ENCODE measurements at regions not wholly inside any gene's neighbourhood (a gene's known extent, or its start where the extent isn't known, plus 50 kb on each side); places are given as distances from the start of the nearest gene placed in this dataset.

GRCh38 chr3:72489901-72490300 lies 358.3 kb downstream of the SHQ1 start:
- no peak for DNase-seq
- ATAC-seq, result no peak
- no peaks in the 10 kb centered on the region for H3K36me3 ChIP-seq
- intact Hi-C loops (cut with DNase I), result no loop called here
- H3K4me3 ChIP-seq, result no peak overlapping the region
- FAIRE-seq, result no peak
- no peaks in the 10 kb centered on the region for H3K27me3 ChIP-seq
- WGBS, 2 donors, result 80 to 91% methylated on average over 7 of the region's 7 CpGs
- H3K4me1 ChIP-seq, result no peaks in the 10 kb centered on the region
- H3K9me3 ChIP-seq, result no peaks in the 10 kb centered on the region
- no peak overlapping the region for H3K27ac ChIP-seq
- TF ChIP-seq, protein P1, sequence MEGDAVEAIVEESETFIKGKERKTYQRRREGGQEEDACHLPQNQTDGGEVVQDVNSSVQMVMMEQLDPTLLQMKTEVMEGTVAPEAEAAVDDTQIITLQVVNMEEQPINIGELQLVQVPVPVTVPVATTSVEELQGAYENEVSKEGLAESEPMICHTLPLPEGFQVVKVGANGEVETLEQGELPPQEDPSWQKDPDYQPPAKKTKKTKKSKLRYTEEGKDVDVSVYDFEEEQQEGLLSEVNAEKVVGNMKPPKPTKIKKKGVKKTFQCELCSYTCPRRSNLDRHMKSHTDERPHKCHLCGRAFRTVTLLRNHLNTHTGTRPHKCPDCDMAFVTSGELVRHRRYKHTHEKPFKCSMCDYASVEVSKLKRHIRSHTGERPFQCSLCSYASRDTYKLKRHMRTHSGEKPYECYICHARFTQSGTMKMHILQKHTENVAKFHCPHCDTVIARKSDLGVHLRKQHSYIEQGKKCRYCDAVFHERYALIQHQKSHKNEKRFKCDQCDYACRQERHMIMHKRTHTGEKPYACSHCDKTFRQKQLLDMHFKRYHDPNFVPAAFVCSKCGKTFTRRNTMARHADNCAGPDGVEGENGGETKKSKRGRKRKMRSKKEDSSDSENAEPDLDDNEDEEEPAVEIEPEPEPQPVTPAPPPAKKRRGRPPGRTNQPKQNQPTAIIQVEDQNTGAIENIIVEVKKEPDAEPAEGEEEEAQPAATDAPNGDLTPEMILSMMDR (IDR thresholded peaks at IDR 0.05), result no peak

DNA sequence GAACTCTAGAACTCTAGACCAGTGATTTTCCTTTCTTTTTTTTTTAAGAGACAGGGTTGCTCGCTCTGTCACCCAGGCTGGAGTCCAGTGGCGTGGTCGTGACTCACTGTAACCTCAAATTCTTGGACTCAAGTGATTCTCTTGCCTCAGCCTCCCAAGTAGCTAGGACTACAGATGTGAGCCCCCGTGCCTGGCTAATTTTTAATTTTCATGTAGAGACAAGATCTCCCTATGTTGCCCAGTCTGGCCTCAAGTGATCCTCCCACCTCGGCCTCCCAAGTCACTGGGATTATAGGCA lies 359.6 kb downstream of the SHQ1 start:
- ATAC-seq (no peak), DNase-seq (no peak), FAIRE-seq (no peak)
- WGBS, 2 donors, result 89 to 91% methylated on average over 5 of the region's 5 CpGs
- TF ChIP-seq, protein P1 (IDR thresholded peaks at IDR 0.05), result no peak
- no peak overlapping the region for H3K4me3 ChIP-seq
- intact Hi-C loops (cut with DNase I), result no loop called here
- H3K4me1 ChIP-seq, result no peaks in the 10 kb centered on the region
- no peaks in the 10 kb centered on the region for H3K27me3 ChIP-seq
- no peak overlapping the region for H3K27ac ChIP-seq
- no peaks in the 10 kb centered on the region for H3K36me3 ChIP-seq
- H3K9me3 ChIP-seq, result no peaks in the 10 kb centered on the region

GRCh38 chr3:72487946-72488737 lies 360.1 kb downstream of the SHQ1 start:
- no peaks in the 10 kb centered on the region for H3K36me3 ChIP-seq
- DNase-seq (no peak), ATAC-seq (no peak), FAIRE-seq (no peak)
- H3K27ac ChIP-seq, result no peak overlapping the region
- TF ChIP-seq, protein P1 (IDR thresholded peaks at IDR 0.05), result no peak
- no peaks in the 10 kb centered on the region for H3K27me3 ChIP-seq
- peaks cover 0 to 2% (median 0%) of the 10 kb centered on the region in 3 donors for H3K4me1 ChIP-seq
- WGBS, 2 donors, result 85 to 88% methylated on average over 9 of the region's 9 CpGs
- no peaks in the 10 kb centered on the region for H3K9me3 ChIP-seq
- intact Hi-C loops (cut with DNase I), result no loop called here
- H3K4me3 ChIP-seq, result no peak overlapping the region

DNA sequence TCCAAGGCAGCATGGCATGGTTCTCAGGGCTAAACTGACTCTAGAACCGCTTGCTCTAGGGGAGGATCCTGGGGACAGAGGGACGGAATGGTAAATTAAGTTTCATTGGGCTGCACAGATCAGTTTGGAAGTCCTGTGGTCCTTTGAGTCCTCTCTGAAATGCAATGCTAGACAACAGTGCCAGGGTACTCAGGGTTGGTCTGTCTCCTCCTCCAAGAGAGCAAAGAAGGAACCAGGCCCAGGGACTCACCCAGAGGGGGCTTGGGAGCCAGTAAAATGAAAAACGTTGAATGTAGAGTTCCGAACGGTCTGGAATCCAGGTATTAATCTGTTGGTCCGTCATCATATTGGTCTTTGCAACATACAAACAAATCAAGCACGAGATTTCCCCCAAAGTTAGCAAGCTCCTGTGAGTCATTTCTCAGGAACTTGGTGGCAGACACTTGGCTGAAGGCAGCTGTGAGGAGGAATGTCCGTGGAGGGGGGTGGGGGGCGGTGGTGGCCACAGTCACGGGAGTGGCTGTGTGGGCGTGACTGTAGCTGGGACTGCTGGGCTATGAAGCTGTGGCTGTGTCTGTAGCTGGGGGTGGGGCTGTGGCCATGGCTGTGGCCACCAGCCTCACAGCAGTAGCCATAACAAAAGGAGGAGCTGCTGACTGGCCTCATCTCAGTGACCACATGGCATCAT lies 361.0 kb downstream of the SHQ1 start:
- H3K27ac ChIP-seq, result no peak overlapping the region
- 43 to 49% methylated on average over 11 of the region's 11 CpGs for WGBS, 2 donors
- H3K27me3 ChIP-seq, result no peaks in the 10 kb centered on the region
- no peak for FAIRE-seq
- intact Hi-C loops (cut with DNase I), result no loop called here
- peak; percentile 51 to 77 (median 60) for ATAC-seq
- H3K9me3 ChIP-seq, result no peaks in the 10 kb centered on the region
- no peak overlapping the region for H3K4me3 ChIP-seq
- H3K36me3 ChIP-seq, result no peaks in the 10 kb centered on the region
- DNase-seq, result peak in 5 of 6 donors; percentile 36 to 54 (median 46)
- peaks cover 0 to 9% (median 5%) of the 10 kb centered on the region in 3 donors for H3K4me1 ChIP-seq
- TF ChIP-seq, protein P1 (IDR thresholded peaks at IDR 0.05), result no peak

DNA sequence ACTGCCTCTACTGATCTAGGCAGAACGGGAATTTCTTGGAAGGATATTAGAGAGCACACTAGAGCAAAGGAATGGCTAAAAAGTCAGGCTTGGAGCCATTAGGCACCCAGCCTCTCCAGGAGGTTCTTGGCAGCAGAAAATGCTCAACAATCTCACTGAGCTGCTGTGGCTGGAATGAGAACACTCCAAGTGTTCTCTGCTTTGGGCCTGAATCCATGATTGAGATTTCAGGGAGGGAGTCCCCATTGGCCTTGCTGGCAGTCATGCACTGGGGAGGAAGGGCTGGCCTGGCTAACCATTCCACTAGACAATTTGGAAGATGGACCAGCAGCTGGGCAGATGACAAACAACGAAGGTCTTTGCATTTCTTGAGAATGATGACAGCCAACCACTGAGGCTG lies 362.6 kb downstream of the SHQ1 start:
- Histone ChIP-seq H3K27ac (no peak overlapping the region), H3K4me3 (no peak overlapping the region), H3K4me1 (peaks cover 0 to 9% (median 5%) of the 10 kb centered on the region in 3 donors), H3K27me3 (no peaks in the 10 kb centered on the region), H3K9me3 (no peaks in the 10 kb centered on the region), H3K36me3 (no peaks in the 10 kb centered on the region)
- TF ChIP-seq, protein P1 (IDR thresholded peaks at IDR 0.05), result no peak
- FAIRE-seq (no peak), ATAC-seq (no peak), DNase-seq (no peak)
- intact Hi-C loops (cut with DNase I), result no loop called here
- 81 to 86% methylated on average over 2 of the region's 2 CpGs for WGBS, 2 donors
